ENCODE measurements at regions not wholly inside any gene's neighbourhood (a gene's known extent, or its start where the extent isn't known, plus 50 kb on each side); places are given as distances from the start of the nearest gene placed in this dataset.

DNA sequence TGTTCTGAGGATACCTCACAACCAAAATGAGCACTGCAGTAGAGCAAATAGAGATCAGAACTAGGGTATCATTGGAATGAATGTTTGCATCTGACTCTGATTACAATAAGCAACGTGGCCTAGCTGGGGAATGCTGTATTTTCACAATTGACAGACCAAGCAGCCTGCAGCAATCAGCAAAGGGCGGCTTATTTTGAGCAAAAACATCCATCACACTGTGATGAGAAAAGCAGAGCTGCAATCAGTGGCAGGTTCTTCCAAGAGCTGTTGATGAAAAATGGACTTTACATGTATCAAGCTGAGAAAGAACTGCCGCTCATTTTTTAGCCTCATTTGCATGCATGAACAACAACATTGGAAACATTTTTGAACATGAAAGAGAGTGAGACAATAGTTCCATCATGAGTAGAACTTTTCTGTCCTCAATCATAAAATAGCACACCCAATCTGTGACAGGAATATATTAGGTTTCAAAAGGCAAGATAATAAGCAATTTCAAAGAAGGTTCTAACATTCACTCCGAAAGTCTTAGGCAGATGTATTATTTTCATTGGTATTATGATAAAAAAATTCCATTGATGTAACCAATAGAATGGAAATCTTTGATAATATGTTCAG is 249.7 kb upstream of the FBXO33 start:
- H3K4me3 ChIP-seq (ENCODE audit: control insufficient read depth, low read depth, low read length): no peak overlapping the region
- TF ChIP-seq, protein P1, sequence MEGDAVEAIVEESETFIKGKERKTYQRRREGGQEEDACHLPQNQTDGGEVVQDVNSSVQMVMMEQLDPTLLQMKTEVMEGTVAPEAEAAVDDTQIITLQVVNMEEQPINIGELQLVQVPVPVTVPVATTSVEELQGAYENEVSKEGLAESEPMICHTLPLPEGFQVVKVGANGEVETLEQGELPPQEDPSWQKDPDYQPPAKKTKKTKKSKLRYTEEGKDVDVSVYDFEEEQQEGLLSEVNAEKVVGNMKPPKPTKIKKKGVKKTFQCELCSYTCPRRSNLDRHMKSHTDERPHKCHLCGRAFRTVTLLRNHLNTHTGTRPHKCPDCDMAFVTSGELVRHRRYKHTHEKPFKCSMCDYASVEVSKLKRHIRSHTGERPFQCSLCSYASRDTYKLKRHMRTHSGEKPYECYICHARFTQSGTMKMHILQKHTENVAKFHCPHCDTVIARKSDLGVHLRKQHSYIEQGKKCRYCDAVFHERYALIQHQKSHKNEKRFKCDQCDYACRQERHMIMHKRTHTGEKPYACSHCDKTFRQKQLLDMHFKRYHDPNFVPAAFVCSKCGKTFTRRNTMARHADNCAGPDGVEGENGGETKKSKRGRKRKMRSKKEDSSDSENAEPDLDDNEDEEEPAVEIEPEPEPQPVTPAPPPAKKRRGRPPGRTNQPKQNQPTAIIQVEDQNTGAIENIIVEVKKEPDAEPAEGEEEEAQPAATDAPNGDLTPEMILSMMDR (IDR thresholded peaks at IDR 0.05; ENCODE audit: control insufficient read depth, insufficient read depth, low read depth, low read length, missing control alignments): no peak
- no peak for DNase-seq (ENCODE audit: low read depth)

DNA sequence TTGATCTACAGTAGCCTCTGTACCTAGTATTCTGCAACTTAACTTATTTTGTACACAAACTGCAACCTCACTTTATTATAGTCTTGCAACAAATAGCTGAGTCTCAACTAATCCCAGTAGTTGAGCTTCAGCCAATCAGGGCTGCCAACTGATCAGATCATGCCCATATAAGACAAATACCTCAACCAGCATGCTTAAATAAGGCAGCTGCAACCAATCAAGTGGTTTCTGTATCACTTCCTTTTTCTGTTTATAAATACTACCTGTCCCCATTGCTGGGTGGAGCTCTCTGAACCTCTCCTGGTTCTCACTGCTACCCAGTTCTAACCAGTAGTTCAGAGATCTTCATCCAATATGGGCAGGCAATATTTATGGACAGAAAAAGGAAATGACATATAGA is 248.5 kb upstream of the FBXO33 start:
- TF ChIP-seq, protein P1 (IDR thresholded peaks at IDR 0.05; ENCODE audit: control insufficient read depth, insufficient read depth, low read depth, low read length, missing control alignments): no peak
- no peak for DNase-seq (ENCODE audit: low read depth)
- no peak overlapping the region for H3K4me3 ChIP-seq (ENCODE audit: control insufficient read depth, low read depth, low read length)

DNA sequence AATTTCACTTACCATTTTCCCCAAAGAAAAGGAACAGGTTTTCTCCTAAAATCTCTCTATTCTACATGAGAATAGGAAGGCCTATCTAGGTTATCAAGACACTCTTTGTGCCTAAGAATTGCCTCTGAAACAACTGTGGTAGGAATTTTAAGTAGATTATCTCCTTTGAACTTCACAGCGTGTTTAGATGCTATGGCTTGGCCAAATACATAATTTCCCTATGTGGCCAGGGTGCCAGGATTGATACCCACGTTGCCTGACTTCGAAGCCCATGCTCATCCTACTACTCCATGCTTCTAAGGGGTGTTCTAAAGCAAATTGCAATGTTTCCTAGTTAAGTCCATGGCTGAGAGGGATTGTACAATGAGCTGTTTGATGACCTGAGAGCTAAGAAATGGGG is 241.5 kb upstream of the FBXO33 start:
- no peak for DNase-seq (ENCODE audit: low read depth)
- no peak overlapping the region for H3K4me3 ChIP-seq (ENCODE audit: control insufficient read depth, low read depth, low read length)
- TF ChIP-seq, protein P1 (IDR thresholded peaks at IDR 0.05; ENCODE audit: control insufficient read depth, insufficient read depth, low read depth, low read length, missing control alignments): no peak

DNA sequence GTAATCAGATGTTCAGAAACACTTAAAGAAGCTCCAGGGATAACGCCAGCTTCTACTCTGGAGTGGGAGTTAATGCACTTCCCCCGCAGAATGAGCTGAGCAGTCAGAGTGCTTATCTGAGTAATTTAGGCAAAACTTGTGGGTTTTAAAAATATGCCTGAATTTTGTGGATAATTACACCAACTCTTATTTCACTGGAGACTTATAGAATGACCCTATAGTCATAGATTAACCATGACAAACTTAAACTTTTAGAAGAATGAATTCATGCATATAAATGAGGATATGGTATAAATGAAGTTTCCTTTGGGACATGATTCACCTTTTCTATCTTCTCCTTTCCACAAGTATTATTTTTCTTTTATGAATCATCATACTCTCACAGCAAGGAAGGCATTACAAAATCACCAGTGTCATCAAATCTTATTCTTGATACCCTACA is 241.1 kb upstream of the FBXO33 start:
- DNase-seq (ENCODE audit: low read depth): no peak
- TF ChIP-seq, protein P1 (IDR thresholded peaks at IDR 0.05; ENCODE audit: control insufficient read depth, insufficient read depth, low read depth, low read length, missing control alignments): no peak
- no peak overlapping the region for H3K4me3 ChIP-seq (ENCODE audit: control insufficient read depth, low read depth, low read length)

DNA sequence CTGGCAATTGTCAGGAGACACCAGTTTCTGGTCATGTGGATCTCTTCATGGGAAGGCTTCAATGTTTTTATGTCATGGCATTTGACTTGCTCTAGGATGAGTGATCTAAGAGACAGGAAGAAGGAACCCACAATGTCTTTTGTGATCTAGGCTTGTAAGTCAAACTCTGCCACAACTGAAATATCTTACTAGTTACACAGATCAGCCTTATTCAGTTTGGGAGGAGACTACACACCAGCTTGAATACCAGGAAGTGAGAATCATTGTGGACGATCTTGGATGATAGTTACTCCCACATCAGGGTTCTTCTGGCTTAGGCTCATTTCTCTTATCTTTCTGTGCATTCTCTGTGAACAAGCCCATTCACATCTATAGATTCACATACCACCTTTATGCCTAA is 236.2 kb upstream of the FBXO33 start:
- TF ChIP-seq, protein P1 (IDR thresholded peaks at IDR 0.05; ENCODE audit: control insufficient read depth, insufficient read depth, low read depth, low read length, missing control alignments): no peak
- no peak overlapping the region for H3K4me3 ChIP-seq (ENCODE audit: control insufficient read depth, low read depth, low read length)
- DNase-seq (ENCODE audit: low read depth): no peak

DNA sequence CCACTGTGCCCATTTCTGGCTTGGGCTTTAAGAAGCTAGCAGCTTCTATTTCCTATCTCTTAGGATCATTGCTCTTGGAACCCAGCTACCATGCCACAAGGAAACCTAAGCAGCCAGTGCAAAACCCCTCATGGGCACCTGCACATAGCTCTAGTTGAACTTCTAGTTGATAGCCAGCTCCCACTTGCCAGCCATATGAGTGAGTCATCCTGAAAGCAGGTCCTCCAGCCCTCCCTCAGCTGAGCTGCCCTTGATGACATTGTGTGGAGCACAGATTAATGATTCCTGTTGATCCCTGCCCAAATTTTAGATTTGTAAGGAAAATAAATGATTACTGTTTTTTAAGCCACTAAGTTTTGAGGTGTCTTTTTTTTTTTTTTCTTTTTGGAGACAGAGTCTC is 234.2 kb upstream of the FBXO33 start:
- H3K4me3 ChIP-seq (ENCODE audit: control insufficient read depth, low read depth, low read length): no peak overlapping the region
- TF ChIP-seq, protein P1 (IDR thresholded peaks at IDR 0.05; ENCODE audit: control insufficient read depth, insufficient read depth, low read depth, low read length, missing control alignments): no peak
- DNase-seq (ENCODE audit: low read depth): no peak

Data from AG09309 (cell line).